Activated CD4-positive, alpha-beta T cell treated with anti-CD3 and anti-CD28 coated beads, Interleukin-2, amount 50 U/mL, for 1 hour (primary cell): ENCODE measurements at regions not wholly inside any gene's neighbourhood (a gene's known extent, or its start where the extent isn't known, plus 50 kb on each side); places are given as distances from the start of the nearest gene placed in this dataset.
"Not testable (repeated sequence)": the region's sequence is repeated elsewhere in the genome, so short reads cannot be mapped to it uniquely, and the experiment has no call there.

ENCODE experiments used
- DNase-seq: peaks from one replicate; pipeline ENCODE4 v3.0.0-alpha.2; 2020

DNA sequence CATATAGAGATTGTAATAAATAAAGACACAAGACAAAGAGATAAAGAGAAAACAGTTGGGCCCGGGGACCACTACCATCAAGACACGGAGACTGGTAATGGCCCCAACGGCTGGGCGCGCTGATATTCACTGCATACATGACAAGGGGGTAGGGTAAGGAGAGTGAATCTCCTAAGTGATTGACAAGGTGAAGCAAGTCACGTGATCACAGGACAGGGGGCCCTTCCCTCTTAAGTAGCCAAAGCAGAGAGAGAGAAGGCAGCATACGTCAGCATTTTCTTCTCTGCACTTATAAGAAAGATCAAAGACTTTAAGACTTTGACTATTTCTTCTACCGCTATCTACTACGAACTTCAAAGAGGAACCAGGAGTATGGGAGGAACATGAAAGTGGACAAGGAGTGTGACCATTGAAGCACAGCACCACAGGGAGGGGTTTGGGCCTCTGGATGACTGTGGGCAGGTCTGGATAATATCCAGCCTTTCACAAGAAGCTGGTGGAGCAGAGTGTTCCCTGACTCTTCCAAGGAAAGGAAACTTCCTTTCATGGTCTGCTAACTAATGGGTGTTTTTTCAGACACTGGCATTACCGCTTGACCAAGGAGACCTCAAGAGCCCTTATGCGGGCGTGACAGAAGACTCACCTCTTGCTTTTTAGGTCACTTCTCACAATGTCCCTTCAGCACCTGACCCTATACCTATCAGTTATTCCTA is 75.6 kb downstream of the MRPL39 start:
- DNase-seq = not testable (repeated sequence)

DNA sequence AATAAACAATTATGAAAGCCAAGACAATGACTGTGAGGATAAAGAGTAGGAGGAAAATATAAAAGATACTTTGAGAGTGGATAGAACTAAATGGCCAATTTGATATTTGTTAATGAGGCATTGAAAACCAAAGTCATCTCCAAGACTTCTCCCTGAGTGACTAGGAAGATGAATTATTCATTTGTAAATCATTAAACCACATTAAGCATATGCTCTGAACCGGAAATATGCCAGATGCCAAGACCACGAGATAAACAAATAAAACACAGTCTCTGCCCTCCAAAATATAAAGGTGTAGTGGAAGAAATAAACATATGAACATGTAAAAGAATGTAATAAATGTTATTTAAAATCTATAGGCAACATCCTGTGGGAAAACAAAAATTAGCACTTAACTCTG is 78.8 kb downstream of the MRPL39 start:
- DNase-seq = no peak

DNA sequence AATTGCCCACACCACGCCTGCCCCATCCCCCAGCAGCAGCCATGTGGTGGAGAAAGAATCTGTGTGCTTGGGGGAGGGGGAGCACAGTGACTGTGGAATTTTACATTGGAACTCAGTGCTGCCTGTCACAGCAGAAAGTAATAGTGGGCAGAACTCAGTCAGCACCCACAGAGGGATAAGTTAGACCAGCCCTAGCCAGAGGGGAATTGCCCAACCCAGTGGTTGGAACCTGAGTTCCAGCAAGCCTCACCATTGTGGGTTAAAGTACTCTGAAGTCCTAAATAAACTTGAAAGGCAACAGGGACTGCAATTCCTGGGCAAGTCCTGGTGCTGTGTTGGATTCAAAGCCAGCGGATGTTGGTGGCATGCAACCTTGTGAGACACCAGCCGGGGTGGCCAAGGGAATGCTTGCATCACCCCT is 88.8 kb downstream of the MRPL39 start:
- no peak for DNase-seq

DNA sequence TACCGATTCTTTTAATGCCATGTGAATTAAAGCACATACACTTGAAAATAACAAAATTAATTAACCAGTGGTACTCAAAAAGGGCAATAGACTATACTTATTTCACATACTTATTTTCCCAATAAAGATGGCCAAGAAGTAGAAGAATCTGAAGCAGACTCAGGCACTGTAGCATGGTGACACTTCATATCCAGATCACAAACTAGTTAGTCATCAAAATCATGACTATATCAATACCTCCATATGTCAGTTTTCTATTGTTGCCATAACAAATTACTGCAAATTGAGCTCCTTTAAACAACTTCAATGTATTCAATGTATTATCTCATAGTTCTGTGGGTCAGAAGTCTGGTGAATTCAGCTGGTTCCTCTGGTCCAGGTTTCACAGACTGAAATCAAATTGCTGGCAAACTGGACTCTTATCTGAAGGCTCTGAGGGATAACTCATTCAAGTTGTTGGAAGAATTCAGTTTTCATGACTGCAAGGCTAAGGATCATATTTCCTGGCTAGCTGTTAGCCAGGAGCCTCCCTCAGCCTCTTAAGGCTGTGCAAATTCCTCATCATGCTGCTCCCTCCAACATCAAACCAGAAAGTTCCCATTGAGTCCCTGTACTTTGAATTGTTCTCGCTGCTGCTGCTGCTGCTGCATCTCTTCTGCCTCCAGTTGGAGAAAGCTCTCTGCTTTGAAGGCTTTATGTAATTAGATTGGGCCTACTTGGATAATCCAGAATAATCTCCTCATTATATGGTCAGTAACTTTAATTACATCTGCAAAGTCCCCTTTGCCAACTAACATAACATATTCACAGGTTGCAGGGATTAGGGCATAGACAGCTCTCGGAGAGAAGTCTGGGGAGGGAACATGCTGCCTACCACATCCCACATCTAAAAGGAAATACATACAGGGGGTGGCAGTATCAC is 91.5 kb downstream of the MRPL39 start:
- DNase-seq = no peak

DNA sequence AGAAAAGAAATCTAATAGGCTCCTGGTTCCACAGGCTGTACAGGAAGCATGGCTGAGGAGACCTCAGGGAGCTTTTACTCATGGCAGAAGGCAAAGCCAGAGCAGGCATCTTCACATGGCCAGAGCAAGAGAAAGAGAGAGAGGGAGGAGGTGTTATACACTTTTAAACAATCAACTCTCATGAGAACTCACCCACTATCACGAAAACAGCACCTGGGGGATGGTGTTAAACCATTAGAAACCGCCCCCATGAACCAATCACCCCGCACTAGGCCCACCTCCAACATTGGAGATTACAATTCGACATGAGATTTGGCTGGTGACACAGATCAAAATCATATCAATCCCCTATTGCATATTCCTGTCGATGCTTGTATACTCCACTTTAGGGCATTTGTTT is 93.5 kb downstream of the MRPL39 start:
- no peak for DNase-seq

DNA sequence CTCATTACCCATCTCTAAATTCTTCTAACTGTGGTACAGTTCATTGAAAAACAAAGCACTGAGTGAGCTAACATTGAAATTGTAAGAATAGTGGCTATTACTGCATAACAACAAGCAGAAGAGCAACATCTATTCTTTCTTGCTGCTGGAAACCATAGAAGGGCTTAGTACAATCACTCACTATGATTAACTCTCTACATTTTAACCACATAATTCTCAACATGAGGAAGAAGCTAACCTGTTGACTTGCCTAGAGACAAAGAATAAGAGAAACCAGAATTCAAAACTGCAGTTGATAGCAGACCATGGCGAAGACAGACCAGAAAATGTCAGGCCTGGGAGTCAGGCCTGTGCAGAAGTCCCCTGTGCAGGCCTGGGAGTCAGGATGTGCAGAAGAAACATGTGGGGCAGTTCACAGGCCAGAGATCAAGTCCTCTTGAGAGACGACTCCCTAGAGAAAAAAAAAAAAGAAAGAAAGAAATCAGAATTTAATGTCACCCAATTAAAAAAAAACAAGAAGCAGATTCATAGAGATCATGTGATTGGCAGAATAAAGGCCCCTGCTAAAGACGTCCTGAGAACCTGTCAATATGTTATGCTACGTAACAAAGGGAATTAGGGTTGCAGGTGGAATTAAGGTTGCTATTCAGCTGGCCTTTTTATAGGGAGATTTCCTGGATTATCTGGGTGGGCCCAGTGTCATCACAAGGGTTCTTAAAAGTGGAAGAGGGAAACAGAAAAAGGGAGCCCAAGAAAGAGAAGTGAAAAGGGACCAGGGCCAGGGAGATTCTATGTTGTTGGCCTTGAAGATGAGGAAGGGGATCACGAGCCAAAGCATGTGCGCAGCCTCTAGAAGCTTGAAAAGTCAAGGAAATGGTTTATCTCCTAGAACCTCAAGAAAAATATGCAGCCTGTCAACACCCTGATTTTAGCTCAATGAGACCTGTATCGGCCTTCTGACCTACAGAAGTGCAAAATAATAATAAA is 94.9 kb downstream of the MRPL39 start:
- DNase-seq = no peak

DNA sequence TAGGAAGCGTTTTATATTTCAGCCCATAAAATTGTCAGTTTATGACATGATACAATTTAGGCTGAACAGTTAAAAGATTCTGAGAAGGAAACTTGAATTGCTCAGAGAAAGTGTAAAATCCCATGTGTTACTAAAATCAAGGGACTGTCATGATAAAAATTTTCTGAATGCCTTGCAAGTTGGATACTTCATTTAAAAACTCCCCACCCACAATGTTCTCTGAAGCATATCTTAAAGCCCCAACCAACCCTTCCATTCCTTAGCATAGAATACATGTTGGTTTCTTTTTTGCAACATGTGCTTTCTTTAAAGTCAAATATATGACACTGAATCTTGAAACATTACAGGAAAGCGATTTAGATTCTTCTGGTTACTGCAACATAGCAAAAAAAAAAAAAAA is 97.4 kb downstream of the MRPL39 start:
- no peak for DNase-seq

DNA sequence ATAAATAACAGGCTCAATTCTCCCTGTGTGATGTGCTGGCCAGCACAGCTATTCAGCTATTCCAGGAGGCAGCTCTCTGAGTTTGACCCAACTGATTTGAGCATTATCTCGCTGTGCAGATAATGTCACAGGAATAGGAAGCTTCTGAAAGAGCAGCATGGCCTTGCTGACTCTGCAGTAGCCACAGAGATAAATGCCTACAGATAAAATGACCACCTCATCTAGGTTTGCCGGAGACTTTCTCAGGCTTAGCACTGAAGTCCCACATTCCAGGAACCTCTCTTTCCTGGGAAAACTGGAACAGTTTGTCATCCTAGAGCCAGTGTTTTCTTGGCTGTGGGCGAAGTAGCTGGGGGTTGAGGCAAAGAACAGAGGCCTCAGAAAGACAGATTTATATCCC is 98.9 kb downstream of the MRPL39 start:
- no peak for DNase-seq

DNA sequence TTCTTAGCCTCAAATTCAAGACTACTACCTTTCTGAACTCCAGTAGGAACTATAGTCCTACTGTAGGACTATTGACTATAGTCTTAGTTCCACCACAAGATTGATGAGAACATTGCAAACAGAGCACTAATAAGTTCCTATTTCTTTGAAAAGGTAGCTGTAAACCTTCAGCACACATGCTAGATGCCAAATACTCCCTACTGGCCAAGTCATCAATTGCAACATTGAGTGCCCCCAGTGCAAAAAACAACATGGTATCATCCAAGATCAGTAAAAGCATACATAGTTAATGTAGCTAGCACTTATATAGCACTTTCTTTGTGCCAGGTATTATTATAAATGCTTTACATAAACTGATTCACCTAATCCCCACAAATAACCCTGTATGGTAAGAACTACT is 99.8 kb downstream of the MRPL39 start:
- DNase-seq = no peak

DNA sequence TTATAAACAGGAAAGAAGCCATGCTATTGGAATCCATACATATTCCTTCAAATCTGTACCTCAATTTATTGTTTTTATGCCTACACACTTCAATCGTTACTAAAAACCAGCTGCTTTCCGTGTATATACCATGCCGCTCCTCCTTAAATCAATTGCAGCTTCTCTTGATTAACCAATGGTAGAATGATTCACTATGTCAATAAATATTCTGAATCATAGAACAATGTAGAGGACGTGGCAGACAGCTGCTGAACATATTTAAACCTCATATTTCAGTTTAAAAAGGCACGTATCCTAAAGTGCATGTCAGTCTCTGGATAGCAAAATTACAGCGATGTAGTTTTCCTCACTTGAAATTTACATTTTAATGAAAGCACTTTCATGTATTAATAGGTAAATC is 100.4 kb downstream of the MRPL39 start:
- DNase-seq = no peak

DNA sequence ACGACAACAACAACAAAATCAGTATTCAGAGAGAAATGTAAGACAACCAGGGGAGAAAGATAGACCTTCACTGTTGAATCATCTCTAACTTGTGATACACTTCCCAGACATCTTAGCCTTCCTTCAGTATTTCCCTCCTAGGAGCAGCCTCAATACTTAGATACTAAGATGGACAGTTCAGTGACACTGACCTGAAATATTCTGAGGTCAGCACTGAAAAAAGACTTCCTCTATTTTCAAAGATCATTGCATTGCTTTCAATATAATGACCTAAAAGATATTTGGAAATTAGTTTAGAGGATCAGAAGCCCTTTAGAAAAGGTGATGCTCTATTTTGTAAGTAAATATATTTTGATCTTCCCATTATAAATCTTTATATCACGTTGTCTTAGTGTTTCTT is 101.0 kb downstream of the MRPL39 start:
- no peak for DNase-seq

DNA sequence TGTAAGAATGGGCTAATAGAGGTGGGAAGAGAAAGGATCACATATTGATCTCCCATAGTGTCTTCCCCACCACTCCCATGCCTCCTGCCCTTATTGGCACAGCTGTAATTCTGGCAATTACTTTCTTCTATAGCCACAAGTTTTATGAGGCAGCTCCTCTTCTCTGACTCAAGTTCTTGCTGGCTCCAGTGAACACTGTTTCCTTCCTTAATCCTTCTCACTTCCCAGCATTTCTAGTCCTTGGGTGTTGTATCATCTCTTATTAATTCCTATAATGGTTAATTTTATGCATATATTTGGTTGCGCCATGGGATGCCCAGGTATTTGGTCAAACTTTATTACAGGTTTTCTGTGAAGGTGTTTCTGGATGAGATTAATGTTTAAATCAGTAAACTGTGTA is 103.3 kb downstream of the MRPL39 start:
- no peak for DNase-seq

DNA sequence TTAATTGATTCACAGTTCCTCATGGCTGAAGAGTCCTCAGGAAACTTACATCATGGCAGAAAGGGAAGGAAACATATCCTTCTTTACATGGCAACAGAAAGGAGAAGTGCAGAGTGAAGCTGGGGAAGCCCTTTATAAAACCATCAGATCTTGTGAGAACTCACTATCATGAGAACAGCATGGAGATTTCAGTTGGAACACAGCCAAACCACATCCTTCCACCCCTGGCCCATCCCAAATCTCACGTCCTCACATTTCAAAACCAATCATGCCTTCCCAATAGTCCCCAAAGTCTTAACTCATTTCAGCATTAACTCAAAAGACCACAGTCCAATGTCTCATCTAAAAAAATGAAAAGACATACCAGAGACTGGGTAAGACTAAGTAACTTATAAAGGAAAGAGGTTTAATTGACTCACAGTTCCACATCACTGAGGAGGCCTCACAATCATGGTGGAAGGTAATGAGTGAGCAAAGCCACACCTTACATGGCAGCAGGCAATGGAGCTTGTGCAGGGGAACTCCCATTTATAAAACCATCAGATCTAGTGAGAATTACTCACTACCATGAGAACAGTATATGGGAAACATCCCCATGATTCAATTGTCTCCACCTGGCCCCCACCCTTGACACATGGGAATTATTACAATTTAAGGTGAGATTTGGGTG is 105.2 kb downstream of the MRPL39 start:
- DNase-seq = no peak

DNA sequence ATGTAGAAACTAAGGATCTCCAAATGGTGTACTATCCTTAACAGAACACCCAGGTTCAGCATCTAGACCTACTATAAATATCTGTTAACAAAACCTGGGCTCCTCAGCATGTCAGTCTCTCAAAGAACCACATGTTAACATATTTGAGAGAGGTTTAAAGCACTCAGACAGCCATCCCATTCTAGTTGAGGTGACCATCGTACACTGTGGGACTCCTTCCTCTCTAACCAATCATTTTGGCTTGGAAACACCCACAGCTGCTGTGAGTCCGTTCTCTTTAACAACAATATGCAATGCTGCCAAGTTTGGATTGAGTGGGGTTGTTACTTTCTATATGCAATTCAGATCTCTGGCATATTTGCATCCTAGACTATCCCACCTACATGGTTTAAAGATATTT is 105.8 kb downstream of the MRPL39 start:
- DNase-seq = no peak

DNA sequence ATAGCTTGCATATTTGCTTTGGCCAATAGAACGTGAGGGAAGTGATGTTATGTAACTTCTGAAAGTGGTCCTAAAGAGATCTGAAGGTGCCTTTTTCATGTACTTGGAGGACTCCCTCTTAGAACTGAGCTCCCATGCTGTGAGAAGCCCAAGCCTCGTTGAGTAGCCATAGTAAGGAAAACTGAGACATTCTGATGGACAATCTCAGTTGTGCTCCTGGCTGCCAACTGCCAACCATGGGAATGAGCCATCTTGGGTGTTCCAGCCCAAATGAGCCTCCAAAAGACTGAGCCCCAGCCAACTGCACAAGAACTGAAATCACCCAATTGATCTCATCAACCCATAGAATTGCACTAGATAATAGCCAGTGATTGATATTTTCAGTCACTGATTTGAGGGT is 106.7 kb downstream of the MRPL39 start:
- no peak for DNase-seq

DNA sequence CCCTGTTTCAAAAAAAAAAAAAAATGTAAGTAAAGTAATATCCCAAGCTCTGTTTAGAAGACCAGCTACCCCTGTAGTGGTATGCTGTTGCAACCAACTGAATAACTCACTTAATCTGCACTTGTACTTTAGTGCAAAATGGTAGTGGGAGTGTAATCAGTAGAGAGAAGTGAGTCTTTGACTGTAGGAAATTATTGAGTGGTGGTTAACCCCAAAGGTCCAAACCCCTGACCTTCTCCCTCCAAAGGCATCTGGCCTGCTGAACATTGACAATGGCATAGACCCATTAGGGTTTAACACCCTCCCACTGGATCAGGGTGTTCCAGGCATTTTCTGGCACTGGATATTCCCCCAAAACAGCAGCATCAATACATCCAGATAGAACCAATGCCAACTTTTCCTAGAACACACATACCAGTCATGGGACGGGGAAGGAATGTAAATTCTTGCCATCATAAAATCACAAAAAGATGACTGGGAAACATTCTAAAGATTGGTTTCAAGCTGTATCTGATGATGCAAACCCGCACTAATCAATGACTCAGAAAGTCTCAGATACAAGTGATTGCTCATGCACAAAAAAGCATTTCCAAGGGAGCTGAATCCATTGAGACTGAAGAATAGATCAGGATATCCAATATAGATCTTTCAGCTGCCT is 110.3 kb downstream of the MRPL39 start:
- DNase-seq = no peak

DNA sequence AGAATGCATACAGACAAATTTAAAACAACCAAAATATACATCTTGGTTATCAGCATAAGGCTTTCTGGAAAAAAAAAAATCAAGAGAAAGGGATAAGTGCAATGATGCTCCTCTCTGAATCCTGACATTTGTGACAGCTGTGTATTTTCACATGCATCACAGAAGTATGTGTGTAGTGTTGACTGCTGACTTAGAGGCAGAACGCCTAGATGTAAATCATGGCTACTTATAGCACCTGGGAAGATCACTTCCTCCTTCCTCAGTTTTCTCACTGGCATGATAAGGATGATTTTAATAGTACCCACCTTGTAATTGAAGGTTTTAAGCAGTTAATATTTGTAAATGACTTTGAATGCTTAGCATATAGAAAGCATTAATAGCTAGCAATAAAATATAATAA is 112.5 kb downstream of the MRPL39 start:
- no peak for DNase-seq

DNA sequence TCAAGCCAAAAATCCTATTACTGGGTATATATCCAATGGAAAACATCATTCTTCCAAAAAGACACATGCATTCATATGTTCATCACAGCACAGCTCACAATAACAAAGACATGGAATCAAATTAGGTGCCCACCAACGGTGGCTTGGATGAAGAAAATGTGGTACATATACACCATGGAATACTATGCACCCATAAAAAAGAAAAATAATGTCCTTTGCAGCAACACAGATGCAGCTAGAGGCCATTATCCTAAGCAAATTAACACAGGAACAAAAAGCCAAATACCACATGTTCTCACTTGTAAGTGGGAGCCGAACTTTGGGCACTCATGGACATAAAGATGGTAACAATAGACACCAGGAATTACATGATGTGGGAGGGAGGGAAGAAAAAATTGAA is 113.6 kb downstream of the MRPL39 start:
- DNase-seq = no peak

DNA sequence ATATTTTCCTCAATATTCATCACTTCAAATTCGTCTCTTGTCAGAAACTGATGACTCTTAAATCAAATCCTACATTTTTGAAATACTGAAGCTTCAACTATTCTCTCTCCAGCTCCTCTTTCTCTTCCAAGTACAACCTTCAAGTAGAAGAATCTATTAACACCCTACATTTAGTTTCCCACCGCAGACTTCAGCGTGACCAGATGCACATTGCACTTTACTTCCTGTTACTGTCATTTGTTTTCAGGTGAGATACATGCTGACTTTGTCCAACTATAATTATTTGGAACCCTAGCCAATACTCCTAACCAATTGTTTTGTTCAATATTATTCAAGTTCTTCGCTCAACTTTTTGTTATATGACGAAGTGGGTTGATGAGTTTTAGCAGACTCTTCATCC is 116.0 kb downstream of the MRPL39 start:
- DNase-seq = no peak

DNA sequence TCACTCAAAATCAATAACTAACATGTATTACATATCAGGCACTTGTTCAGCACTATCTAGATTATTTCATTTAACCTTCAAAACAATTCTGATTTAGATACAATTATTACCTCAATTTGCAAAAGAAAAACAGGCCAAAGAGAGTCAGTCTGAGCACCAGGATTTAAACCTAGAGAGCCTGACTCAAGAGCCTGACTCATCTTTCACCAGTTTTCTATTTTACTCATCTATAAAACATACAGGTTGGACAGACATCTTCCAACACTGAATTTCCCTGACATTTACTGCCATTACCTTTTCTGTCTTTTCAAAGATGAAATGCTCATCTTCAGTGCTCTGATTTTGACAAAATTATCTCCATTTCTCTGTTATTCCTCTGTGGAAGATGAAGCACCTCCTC is 116.5 kb downstream of the MRPL39 start:
- DNase-seq = no peak

DNA sequence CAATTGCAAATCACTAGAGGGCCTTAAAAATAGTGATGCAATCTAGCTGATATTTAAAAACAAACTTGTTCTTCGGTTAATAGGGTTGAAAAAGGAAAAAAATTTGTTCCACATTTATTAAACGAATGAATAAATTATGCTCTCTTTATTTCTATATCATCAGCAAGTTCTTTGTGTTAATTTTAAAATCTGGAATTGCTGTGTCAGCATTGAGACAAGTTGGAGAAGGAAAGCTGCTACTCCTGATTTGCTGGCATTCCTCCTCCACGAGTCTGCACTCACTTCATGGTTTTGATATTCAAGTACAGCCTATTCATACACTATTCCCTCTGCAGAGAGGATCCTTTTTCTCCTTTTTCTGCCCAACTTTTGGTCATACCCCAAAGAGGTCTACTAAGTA is 117.6 kb downstream of the MRPL39 start:
- DNase-seq = no peak

DNA sequence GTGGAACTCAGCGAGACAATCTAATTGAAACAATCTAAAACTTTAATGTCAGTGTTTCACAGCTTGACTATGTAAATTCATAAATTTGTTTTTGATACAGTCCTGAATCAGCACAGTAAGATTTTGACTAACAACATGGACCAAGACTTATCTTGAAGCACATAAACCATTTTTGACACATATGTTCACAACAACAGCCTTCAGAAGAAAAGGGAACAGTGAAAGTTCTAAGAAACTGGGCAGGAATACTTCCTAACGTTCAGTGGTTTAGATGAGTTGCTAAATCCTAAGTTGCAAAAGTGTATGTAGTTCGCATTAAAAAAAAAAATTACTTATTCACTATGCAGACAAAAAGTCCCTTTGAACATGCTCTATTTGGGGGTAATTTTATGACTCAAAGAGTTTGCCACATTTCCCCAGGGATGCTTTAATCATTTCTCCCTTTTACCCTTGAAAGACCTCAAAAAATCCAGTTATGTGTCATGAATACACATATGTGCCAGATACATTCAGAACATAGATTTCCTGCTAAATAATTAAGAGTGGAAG is 120.2 kb downstream of the MRPL39 start:
- no peak for DNase-seq
